Prostate gland (tissue), 2 donors: ENCODE measurements at regions not wholly inside any gene's neighbourhood (a gene's known extent, or its start where the extent isn't known, plus 50 kb on each side); places are given as distances from the start of the nearest gene placed in this dataset.

Experiments
- DNase-seq: peaks from one replicate; pipeline ENCODE4 v3.0.0-alpha.2; 2019; ENCODE audit warnings: low spot score
- H3K27ac ChIP-seq, 2 donors: fragments of 200-600 bp; sonication (generic); 2 replicates each; pipeline ENCODE4 v1.5.1; 2017 to 2019
- H3K27me3 ChIP-seq: fragments of 200-600 bp; sonication (generic); replicated peaks from 2 replicates; pipeline ENCODE4 v1.5.1; 2019; ENCODE audit not compliant: insufficient read depth
- H3K36me3 ChIP-seq, 2 donors: fragments of 200-600 bp; sonication (generic); 1 replicate in 1 of 2; 2 replicates in 1 of 2; pipeline versions ENCODE4 v1.5.1 to v1.8.1; 2017 to 2019
- H3K4me1 ChIP-seq: fragments of 200-600 bp; sonication (generic); replicated peaks from 2 replicates; pipeline ENCODE4 v1.5.1; 2019
- H3K4me3 ChIP-seq, 2 donors: fragments of 200-600 bp; sonication (generic); 2 replicates each; pipeline ENCODE4 v1.5.1; 2017 to 2019
- H3K9me3 ChIP-seq: fragments of 200-600 bp; sonication (generic); 2 replicates; pipeline ENCODE4 v1.5.1; 2017
- POLR2A ChIP-seq: fragments of 450-650 bp; IDR thresholded peaks from one replicate; pipeline ENCODE4 v1.6.1; 2016; ENCODE audit warnings: antibody characterized with exemption, mild to moderate bottlenecking
- POLR2AphosphoS5 ChIP-seq: sonication (generic); formaldehyde crosslinking; IDR thresholded peaks from one replicate; pipeline ENCODE4 v1.6.1; 2017; ENCODE audit warnings: antibody characterized with exemption
- WGBS: methylation state at CpG from one replicate; pipeline ENCODE4 v1.1.5; 2018; 5-methylcytosine and 5-hydroxymethylcytosine counted together
- intact Hi-C: fragments of 100-400 bp; cut with DNase I; formaldehyde crosslinking; loops from one replicate; pipeline ENCODE4 v1.14.2; 2022
- TF ChIP-seq, protein P1 (sequence below), 4 experiments: fragments of 200-600 bp in 2 of 4; fragments of 450-650 bp in 2 of 4; sonication (generic) in 2 of 4; IDR thresholded peaks; 1 replicate in 3 of 4; 2 replicates in 1 of 4; pipeline ENCODE4 v1.5.1; 2016 to 2019; ENCODE audit warnings: antibody characterized with exemption in 4 of 4, mild to moderate bottlenecking in 2 of 4, moderate library complexity in 2 of 4

DNA sequence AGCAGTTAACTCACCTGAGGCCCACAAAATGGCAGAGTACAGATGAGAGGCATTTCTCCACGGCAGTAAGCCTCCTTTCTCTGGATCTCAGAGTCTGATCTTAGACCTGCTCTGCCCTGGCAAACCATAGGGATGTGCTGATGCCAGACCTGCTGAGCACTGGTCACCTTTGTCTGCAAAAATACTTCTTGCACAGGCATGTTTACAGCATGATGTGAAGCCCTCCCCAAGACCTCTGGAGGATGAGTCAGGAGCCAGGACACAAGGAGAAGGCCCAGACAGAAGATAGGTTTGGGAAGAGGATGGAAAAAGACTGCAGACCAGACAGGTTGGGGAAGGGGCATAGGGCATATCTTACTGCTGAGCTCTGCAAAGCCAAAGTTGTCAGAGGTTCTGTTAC, 426.6 kb downstream of the PMP22 start:
- 38% methylated on average over 1 of the region's 1 CpG for WGBS
- no peak for DNase-seq
- Histone ChIP-seq H3K9me3 (no peaks in the 10 kb centered on the region), H3K4me1 (no peaks in the 10 kb centered on the region), H3K4me3 (no peak overlapping the region), H3K36me3 (no peaks in the 10 kb centered on the region), H3K27me3 (no peaks in the 10 kb centered on the region), H3K27ac (no peak overlapping the region)
- no peak for TF ChIP-seq POLR2A
- intact Hi-C loops = no loop called here

DNA sequence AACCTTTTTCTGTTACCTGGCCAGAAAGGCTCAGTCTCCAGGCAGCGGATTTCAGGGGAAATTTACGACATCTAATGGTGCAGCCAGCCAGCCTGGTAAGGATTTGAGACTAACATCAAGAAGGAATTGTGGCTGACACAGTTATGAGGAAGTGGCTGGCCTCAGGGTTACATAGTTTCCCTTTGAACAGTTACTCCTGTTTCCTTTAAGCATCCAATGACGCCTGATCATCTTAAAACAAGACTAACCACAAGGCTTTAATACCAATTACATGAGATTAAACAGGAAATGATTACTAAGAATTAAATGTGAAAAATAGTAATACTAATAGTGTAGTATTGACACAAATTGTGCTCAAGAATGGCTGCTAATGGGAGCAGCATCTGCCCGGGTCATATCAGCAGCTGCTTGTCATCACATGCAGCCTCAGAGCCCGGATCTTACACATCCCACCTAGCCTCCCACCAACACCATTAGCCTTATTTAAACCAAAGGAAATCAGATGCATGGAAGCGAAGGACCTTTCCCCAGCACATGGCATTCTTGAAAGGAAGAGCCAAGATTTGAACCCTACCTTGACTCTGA, 431.8 kb downstream of the PMP22 start:
- Histone ChIP-seq H3K4me3 (no peak overlapping the region), H3K4me1 (no peaks in the 10 kb centered on the region), H3K36me3 (no peaks in the 10 kb centered on the region), H3K27ac (no peak overlapping the region), H3K9me3 (no peaks in the 10 kb centered on the region), H3K27me3 (no peaks in the 10 kb centered on the region)
- intact Hi-C loops = no loop called here
- TF ChIP-seq, protein P1, sequence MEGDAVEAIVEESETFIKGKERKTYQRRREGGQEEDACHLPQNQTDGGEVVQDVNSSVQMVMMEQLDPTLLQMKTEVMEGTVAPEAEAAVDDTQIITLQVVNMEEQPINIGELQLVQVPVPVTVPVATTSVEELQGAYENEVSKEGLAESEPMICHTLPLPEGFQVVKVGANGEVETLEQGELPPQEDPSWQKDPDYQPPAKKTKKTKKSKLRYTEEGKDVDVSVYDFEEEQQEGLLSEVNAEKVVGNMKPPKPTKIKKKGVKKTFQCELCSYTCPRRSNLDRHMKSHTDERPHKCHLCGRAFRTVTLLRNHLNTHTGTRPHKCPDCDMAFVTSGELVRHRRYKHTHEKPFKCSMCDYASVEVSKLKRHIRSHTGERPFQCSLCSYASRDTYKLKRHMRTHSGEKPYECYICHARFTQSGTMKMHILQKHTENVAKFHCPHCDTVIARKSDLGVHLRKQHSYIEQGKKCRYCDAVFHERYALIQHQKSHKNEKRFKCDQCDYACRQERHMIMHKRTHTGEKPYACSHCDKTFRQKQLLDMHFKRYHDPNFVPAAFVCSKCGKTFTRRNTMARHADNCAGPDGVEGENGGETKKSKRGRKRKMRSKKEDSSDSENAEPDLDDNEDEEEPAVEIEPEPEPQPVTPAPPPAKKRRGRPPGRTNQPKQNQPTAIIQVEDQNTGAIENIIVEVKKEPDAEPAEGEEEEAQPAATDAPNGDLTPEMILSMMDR (IDR thresholded peaks at IDR 0.05) = no peak
- TF ChIP-seq POLR2AphosphoS5 = no peak
- TF ChIP-seq POLR2A = no peak
- DNase-seq = no peak
- 36% methylated on average over 6 of the region's 6 CpGs for WGBS

DNA sequence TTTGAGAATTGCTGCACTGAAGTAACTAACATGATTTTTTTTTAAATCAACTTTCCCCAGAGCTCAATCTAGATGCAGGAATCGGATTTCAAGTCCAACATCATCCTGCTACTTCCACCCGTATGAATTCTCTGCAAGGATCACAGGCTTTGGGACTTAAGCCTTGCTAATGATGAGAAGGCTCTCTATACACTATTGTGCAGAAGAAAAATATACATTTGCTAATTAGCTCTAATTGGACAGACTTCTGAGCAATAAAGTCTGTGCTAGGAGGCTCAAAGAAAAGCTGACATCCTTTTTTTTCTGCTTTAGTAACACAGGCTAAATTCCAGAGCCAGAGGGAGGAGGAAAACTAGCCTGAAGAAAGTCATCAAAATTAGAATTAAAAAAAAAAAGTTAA, 433.6 kb downstream of the PMP22 start:
- Histone ChIP-seq H3K4me1 (no peaks in the 10 kb centered on the region), H3K27ac (no peak overlapping the region), H3K4me3 (no peak overlapping the region), H3K27me3 (no peaks in the 10 kb centered on the region), H3K36me3 (no peaks in the 10 kb centered on the region), H3K9me3 (no peaks in the 10 kb centered on the region)
- TF ChIP-seq POLR2AphosphoS5 (no peak), POLR2A (no peak)
- TF ChIP-seq, protein P1 (IDR thresholded peaks at IDR 0.05) = no peak
- intact Hi-C loops = no loop called here
- WGBS = 27% methylated on average over 2 of the region's 2 CpGs
- DNase-seq = no peak

DNA sequence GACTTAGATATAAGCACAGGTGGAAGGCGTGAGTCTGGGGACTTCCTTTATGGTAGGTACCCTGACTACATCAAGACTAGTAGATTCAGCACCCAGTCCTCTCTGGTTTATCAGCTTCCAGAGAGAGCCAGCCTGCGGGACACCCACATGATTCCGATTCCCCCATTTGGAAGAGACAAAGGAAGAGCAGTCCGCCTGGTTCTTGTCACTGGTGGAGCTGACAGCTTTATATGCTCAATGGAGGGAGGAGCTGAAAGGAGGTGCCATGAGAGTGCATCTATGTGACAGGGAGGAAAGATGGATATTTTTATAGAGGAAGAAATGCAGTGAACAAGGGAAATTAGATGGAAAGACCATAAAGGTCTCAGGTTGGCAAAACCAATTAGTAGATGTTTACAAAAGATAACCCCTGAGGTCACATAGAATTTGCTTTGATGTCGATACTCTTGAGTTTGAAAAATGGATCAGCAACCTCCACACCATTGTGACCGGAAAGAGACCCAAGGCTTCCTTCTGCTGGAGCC, 437.7 kb downstream of the PMP22 start:
- H3K9me3 ChIP-seq = no peaks in the 10 kb centered on the region
- no peaks in the 10 kb centered on the region for H3K4me1 ChIP-seq
- TF ChIP-seq POLR2AphosphoS5 (no peak), POLR2A (no peak)
- TF ChIP-seq, protein P1 (IDR thresholded peaks at IDR 0.05) = no peak
- H3K27ac ChIP-seq = no peak overlapping the region
- no peak overlapping the region for H3K4me3 ChIP-seq
- intact Hi-C loops = no loop called here
- H3K36me3 ChIP-seq = no peaks in the 10 kb centered on the region
- no peaks in the 10 kb centered on the region for H3K27me3 ChIP-seq
- no peak for DNase-seq
- 66% methylated on average over 6 of the region's 6 CpGs for WGBS

DNA sequence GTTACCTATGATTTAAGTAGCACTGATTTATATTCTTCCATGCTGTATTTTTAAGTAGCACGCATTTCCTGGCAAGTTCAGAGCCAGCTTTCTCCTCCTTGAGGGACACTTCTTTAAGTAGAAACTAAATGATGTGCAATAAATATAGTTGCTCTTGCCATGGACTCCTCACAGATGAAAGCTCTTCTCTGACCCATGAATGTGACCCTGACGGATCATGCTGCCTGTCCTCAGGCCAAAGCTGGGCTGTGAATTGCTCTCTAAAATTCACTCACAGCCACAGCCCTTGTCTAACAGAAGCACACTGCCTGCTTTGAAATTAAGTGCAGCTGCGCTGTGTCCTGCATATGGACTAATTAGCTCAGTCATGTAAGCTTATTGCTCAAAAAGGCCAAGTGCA, 438.8 kb downstream of the PMP22 start:
- H3K27ac ChIP-seq = no peak overlapping the region
- no peaks in the 10 kb centered on the region for H3K9me3 ChIP-seq
- H3K4me1 ChIP-seq = no peaks in the 10 kb centered on the region
- H3K36me3 ChIP-seq = no peaks in the 10 kb centered on the region
- H3K4me3 ChIP-seq = no peak overlapping the region
- DNase-seq = no peak
- 79% methylated on average over 3 of the region's 3 CpGs for WGBS
- H3K27me3 ChIP-seq = no peaks in the 10 kb centered on the region
- TF ChIP-seq POLR2AphosphoS5 = no peak
- intact Hi-C loops = no loop called here

DNA sequence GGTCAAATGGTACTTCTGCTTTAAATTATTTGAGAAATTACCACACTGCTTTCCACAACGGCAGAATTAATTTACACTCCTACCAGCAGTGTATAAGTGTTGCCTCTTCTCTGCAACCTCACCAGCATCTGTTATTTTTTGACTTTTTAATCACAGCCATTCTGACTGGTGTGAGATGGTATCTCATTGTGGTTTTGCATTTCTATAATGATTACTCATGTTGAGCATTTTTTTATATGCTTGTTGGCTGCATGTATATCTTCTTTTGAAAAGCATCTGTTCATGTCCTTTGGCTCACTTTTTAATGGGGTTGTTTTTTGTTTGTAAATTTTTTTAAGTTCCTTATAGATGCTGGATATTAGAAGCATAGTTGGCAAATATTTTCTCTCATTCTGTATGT, 446.7 kb downstream of the PMP22 start:
- H3K36me3 ChIP-seq = no peaks in the 10 kb centered on the region
- no peaks in the 10 kb centered on the region for H3K27me3 ChIP-seq
- TF ChIP-seq POLR2A (no peak), POLR2AphosphoS5 (no peak)
- TF ChIP-seq, protein P1 (IDR thresholded peaks at IDR 0.05) = no peak
- 100% methylated on average over 1 of the region's 1 CpG for WGBS
- no peak for DNase-seq
- intact Hi-C loops = no loop called here
- H3K27ac ChIP-seq = no peak overlapping the region
- no peaks in the 10 kb centered on the region for H3K4me1 ChIP-seq
- no peak overlapping the region for H3K4me3 ChIP-seq
- no peaks in the 10 kb centered on the region for H3K9me3 ChIP-seq
